Kidney capillary endothelial cell (primary cell): ENCODE measurements at regions not wholly inside any gene's neighbourhood (a gene's known extent, or its start where the extent isn't known, plus 50 kb on each side); places are given as distances from the start of the nearest gene placed in this dataset.
A peak's percentile ranks its signal among the peaks of the same experiment; 100 is the strongest.
"Not testable (repeated sequence)": the region's sequence is repeated elsewhere in the genome, so short reads cannot be mapped to it uniquely, and the experiment has no call there.

Source experiments
- DNase-seq: peaks from one replicate; pipeline ENCODE4 v3.0.0-alpha.2; 2018; ENCODE audit warnings: low spot score

- not testable (repeated sequence) for DNase-seq
Measured at GRCh38 chr7:128561116-128561722, 84.7 kb downstream of the METTL2B start.

- not testable (repeated sequence) for DNase-seq
Measured at GRCh38 chr7:128562795-128563194, 86.2 kb downstream of the METTL2B start.

- not testable (repeated sequence) for DNase-seq
Measured at GRCh38 chr7:128564123-128564700, 87.7 kb downstream of the METTL2B start.

GRCh38 chr7:128564932-128565864, 88.7 kb downstream of the METTL2B start:
- not testable (repeated sequence) for DNase-seq

GRCh38 chr7:128575277-128575676, 96.8 kb upstream of the GARIN1A start:
- DNase-seq = not testable (repeated sequence)

- DNase-seq = not testable (repeated sequence)
Measured at GRCh38 chr7:128576953-128577352, 95.1 kb upstream of the GARIN1A start.

- not testable (repeated sequence) for DNase-seq
Measured at GRCh38 chr7:128579843-128580242, 92.2 kb upstream of the GARIN1A start.

- not testable (repeated sequence) for DNase-seq
Measured at GRCh38 chr7:128581100-128581499, 91.0 kb upstream of the GARIN1A start.

GRCh38 chr7:128581825-128582561, 90.1 kb upstream of the GARIN1A start:
- DNase-seq = not testable (repeated sequence)

GRCh38 chr7:128586715-128587114, 85.4 kb upstream of the GARIN1A start:
- DNase-seq = not testable (repeated sequence)

- no peak for DNase-seq
Measured at GRCh38 chr7:128591705-128592104, 80.4 kb upstream of the GARIN1A start.

- DNase-seq = not testable (repeated sequence)
Measured at GRCh38 chr7:128592209-128592608, 79.9 kb upstream of the GARIN1A start.

GRCh38 chr7:128594061-128594460, 78.0 kb upstream of the GARIN1A start:
- not testable (repeated sequence) for DNase-seq

GRCh38 chr7:128596336-128597128, 75.6 kb upstream of the GARIN1A start:
- DNase-seq = not testable (repeated sequence)

- DNase-seq = not testable (repeated sequence)
Measured at GRCh38 chr7:128598946-128599345, 73.1 kb upstream of the GARIN1A start.

- DNase-seq = peak; percentile 17
Measured at GRCh38 chr7:128608678-128609421, 63.2 kb upstream of the GARIN1A start.

GRCh38 chr7:128613366-128613765, 58.7 kb upstream of the GARIN1A start:
- DNase-seq = not testable (repeated sequence)

GRCh38 chr7:128614812-128615211, 57.3 kb upstream of the GARIN1A start:
- DNase-seq = not testable (repeated sequence)

- not testable (repeated sequence) for DNase-seq
Measured at GRCh38 chr7:128616799-128617198, 55.3 kb upstream of the GARIN1A start.
